HG03103 (cell line): ENCODE measurements at regions not wholly inside any gene's neighbourhood (a gene's known extent, or its start where the extent isn't known, plus 50 kb on each side); places are given as distances from the start of the nearest gene placed in this dataset.
"Not testable (repeated sequence)": the region's sequence is repeated elsewhere in the genome, so short reads cannot be mapped to it uniquely, and the experiment has no call there.

Experiments used
- ATAC-seq: cut with Tn5 transposase; IDR thresholded peaks from one replicate; pipeline ENCODE4 v1.9.1; 2021; ENCODE audit warnings: low read depth; ENCODE audit not compliant: unreplicated experiment

GRCh38 chr1:149352205-149352604 is 122.6 kb upstream of the NBPF19 start:
- ATAC-seq = not testable (repeated sequence)

DNA sequence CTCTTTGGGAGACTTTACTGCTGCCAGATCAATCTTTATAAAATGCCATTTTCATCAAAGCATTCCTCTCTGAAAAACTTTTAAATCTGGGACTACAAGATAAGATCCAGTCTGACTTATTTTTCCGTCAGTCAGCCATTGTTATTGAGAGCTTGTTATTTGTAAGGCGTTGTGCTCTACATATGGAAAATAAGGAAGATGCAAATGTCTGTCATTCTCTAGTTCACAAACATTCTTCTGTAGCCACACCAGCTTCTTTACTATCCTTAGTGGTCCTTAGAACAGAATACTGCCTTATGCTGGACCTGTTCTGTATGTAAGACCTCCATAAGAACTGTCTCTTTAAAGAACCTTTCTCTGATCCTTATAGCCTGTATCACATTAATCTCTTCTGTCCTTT is 120.3 kb upstream of the NBPF19 start:
- not testable (repeated sequence) for ATAC-seq

GRCh38 chr1:149355748-149356147 is 119.1 kb upstream of the NBPF19 start:
- not testable (repeated sequence) for ATAC-seq

DNA sequence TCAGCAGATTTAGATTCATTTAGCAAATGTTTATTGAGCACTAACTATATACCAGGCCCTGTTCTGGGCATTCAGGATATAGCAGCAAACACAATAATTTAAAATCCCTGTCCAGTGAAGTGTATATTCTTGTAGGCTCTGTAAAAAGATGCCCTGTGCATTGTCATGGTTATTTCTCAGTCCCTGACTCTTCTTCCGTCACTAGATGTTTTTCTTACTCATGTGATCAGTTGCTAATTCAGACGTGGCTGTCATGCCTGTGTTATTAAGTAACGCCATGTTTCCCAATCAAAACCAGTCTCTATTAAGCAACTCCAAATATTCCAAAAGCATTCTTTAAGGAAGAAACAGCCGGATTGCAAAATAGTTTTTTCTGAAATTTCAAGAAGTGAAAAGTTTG is 118.7 kb upstream of the NBPF19 start:
- ATAC-seq = not testable (repeated sequence)

- not testable (repeated sequence) for ATAC-seq
These were observed 114.5 kb upstream of the NBPF19 start for GRCh38 chr1:149360351-149360750.

GRCh38 chr1:149361310-149361709 is 113.5 kb upstream of the NBPF19 start:
- not testable (repeated sequence) for ATAC-seq

DNA sequence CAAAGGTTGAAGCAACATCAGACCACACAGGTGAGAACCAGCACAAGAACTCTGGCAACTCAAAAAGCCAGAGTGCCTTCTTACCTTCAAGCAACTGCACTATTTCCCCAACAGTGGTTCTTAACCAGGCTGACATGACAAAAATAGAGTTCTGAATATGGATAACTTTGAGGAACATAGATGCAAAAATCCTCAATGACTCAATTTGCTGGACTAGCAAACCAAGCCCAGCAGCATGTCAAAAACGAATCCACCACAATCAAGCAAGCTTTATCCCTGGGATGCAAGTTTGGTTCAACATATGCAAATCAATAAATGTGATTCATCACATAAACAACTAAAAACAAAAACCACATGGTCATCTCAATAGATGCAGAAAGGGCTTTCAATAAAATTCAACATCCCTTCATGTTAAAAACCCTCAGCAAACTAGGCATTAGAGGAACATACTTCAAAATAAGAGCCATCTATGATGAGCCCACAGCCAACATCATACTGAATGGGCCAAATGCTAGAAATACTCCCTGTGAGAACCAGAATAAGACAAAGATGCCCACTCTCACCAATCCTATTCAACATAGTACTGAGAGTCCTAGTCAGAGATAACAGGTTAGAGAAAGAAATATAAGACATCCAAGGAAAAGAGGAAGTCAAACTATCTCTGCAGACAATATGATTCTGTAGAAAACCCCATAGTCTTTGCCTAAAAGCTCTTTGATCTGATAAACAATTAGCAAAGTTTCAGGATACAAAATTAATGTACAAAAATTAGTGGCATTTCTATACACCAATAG is 110.5 kb upstream of the NBPF19 start:
- ATAC-seq = not testable (repeated sequence)

DNA sequence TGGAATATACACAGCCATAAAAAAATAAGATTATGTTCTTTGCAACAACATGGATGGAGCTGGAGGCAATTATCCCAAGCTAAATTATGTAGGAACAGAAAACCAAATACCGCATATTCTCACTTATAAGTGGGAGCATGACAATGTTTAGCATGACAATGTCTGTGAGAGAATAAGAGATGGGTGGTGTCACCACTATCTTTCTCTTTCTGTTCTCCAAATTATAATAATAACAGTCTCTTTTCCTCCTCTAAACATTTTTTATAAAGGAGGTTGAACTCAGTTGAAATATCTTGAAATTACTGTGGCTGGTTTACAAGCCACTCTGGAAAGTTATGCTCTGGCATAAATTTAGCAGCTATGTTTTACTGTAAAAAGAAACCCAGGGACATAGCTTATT is 108.4 kb upstream of the NBPF19 start:
- not testable (repeated sequence) for ATAC-seq

DNA sequence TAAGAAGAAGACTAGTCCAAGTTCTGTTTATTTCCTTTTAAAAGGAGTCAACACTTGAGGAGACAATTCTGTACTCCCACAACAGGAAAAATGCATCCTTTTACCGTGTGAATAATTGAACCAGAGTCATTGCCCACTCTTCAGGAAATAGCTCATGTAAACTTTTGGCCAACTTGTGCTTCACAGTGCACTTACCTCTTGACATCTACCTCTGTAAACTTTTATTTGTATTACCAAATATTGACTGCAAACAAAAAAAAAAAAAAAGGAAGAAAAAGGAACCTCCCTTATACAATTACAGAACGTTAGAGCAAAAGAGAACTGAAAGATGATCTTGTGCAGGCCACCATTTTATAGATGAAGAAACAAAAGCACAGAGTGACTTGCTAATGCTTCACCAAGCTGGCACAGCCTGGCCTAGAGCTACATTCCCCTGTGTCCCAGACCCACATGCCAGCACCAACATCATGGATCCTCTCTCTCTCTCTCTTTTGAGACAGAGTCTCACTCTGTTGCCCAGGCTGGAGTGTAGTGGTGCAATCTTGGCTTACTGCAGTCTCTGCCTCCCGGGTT is 107.3 kb upstream of the NBPF19 start:
- ATAC-seq = not testable (repeated sequence)

DNA sequence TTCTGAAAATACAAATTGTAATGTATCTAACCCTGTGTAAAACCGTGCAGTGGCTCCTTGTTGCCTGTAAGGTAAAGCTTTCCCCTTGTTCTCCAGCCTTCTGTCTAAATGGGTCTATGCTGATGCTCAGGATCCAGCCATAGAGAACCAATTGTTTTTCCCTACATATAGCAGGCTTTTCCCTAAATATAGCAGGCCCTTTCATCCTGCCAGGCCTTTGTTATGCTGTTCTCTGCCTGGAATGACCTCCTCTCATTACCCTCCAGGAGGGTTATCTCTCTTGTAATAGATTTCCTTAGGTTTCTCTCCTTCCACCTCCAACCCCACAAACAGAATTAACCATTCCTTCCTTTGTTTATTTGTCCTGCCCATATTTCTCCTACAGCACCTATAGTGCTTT is 106.5 kb upstream of the NBPF19 start:
- ATAC-seq = not testable (repeated sequence)

DNA sequence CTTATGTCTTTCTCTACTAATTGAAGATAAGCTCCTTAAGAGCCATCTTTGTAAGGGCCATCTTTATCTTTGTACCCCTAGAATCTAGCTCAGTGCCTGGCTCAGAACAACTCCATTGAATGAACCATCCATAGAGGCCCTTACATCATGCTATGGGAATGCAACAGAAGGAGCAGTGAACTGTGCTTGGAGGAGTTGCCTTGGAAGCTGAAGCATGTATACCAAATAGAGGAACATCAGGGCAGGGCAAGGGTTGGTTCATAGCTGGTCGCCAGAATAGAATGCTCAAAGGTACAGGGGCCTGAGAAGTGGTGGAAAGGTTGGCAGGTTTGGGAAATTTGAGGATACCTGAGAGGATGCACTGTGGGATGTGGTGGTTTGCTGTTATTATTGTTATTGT is 105.8 kb upstream of the NBPF19 start:
- not testable (repeated sequence) for ATAC-seq

DNA sequence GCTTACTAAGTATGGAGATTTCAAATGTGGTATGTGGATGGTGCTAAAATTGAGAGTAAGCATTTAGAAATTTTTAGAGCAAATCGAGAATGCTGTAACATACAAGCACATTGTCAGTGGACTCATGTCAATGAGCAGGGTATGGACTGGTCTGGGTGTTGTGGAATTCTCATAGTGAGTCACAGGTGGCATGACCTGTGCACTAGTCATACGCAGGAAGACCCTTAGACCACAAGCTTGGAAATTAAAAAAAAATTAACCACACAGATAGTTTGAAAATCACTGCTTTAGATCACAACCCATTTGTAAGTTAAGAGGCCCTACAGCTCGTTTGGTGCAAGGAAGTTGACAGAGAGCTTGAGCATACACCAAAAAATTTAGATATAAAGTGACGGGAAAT is 102.9 kb upstream of the NBPF19 start:
- not testable (repeated sequence) for ATAC-seq

DNA sequence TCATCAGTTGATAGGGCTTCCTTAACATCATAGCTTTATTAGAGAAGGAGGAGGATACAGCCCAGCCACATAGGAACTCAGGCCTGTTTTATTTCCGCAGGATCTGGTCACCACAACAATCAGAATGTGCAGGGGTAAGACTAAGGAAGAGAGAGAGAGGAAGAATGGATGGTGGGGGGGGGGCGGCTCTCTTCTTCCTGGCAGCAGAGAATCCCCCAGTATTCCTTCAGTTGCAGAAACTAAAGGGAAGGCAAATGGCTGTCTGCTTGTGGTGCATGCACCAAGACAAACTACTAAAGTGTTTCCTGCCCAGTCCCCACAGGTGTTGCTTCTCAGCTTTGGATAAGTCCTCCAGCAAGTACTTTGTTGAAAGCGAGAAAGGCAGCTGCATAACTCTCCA is 96.4 kb upstream of the NBPF19 start:
- ATAC-seq = not testable (repeated sequence)

DNA sequence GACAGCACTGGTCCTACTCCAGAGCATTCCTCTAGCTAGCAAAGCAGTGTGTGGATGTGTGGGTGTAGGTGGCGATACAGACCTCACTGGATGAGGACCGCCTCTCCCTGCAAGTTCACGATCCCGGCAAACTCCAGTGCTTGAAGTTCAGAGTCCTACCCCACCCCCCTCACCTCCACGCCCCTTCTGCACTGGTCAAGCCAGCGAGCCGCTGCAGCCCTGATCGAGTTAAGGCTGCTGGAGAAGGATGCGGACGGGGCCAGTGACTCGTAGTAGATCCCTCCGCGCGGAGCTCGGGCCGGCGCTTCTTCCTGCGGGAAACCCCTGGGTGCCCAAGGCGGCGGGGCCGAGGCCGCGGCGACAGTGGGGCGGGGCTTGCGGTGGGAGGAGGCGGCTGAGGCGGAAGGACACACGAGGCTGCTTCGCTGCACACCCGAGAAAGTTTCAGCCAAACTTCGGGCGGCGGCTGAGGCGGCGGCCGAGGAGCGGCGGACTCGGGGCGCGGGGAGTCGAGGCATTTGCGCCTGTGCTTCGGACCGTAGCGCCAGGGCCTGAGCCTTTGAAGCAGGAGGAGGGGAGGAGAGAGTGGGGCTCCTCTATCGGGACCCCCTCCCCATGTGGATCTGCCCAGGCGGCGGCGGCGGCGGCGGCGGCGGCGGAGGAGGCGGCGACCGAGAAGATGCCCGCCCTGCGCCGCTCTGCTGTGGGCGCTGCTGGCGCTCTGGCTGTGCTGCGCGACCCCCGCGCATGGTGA is 84.5 kb upstream of the NBPF19 start:
- not testable (repeated sequence) for ATAC-seq

- ATAC-seq = not testable (repeated sequence)
These were observed 83.9 kb upstream of the NBPF19 start for GRCh38 chr1:149390931-149391330.

DNA sequence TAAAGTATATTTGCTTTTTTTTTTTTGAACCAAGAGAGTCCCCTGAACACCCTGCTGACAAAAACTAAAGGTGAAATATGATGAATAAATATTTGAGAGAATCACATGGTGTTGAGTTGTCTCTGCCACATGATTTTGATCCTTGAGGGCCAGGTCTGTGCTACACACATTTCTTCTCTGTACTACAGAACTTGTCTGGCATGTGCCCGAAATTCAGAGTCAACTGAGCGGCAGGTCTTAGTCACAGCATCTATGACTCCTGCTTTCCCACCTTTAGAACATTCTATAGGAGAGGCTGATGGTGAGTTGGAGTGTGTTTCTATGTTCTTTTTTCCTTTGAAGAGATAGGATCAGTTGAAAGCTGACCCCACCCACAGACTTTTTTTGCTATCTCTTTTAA is 79.0 kb upstream of the NBPF19 start:
- ATAC-seq = not testable (repeated sequence)

DNA sequence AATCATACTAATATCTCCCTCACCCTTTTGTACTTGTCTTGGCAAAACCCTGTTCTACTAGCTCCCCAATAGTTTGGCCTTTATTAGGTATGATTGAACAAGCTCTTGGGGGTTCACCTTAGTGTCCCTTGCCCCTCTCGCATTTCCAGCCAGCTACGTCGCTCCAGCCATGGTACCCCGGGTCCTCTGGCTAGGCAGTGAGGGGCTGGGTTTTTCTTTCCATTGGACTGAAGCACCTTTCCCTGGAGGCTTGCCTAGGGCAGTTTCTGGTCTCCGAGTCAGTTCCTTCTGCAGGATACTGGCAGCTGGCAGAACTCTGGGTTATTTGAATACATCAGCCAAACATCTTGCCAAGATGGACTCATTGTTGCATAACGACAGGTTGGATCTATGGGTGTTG is 76.3 kb upstream of the NBPF19 start:
- ATAC-seq = not testable (repeated sequence)

DNA sequence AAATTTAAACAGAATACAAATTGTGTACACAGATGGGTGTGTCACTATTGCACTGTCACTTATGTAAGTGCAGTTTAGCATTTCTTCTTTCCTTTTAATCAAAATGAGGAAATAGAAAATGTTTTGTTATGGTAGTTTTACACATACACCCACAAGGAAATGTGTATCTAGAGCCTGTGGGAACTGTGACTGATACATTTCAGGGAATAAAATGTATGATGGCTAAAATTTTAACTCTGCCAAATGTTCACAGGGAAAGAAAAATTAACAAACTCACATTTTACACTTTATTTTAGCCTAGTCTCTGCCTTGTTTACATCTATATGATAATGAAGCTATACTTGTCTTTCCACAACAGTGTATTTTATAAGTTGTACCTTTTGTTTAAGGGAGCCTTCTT is 66.4 kb upstream of the NBPF19 start:
- not testable (repeated sequence) for ATAC-seq

DNA sequence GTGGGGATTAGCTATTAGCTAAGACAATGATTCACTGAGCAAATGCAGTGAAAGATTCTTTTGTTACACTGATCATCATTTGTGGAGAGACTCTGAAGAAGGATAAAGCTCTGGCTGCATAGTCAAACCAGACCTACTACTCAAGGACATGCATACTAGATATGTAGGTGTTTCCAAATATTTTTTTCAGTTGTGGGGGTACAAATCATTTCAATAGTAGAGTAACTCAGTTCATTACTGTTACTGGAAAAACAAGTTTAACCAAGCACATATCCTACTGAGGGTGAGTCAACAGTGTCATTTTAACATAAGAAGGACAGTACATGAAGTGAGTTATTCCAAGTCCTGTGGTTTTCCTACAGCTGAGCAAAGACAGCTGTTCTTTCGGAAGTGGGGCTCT is 59.5 kb upstream of the NBPF19 start:
- ATAC-seq = not testable (repeated sequence)

- ATAC-seq = not testable (repeated sequence)
These were observed 56.1 kb upstream of the NBPF19 start for GRCh38 chr1:149418782-149419181.

DNA sequence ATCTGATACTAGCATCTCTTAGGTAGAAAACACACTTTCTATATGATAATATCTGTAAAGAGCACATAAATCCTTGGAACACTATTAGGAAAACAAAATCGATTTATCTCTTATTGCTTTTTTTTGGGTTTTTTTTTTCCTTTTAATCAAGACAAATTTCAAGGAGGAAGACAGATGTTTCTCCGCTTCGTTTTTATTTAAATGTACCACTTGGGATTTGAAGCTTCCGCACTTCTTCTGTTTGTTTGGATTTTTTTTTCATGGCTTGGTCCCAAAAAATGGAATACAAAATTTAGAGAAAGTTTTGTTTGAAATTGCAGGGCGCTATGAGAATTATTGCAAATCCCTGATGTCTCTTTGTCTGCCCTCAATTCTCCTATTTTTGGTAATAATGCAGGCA is 51.7 kb upstream of the NBPF19 start:
- ATAC-seq = not testable (repeated sequence)
